ENCODE measurements at regions not wholly inside any gene's neighbourhood (a gene's known extent, or its start where the extent isn't known, plus 50 kb on each side); places are given as distances from the start of the nearest gene placed in this dataset.
A peak's percentile ranks its signal among the peaks of the same experiment; 100 is the strongest.
"Not testable (repeated sequence)": the region's sequence is repeated elsewhere in the genome, so short reads cannot be mapped to it uniquely, and the experiment has no call there.

GRCh38 chr14:71541973-71542690, 390.1 kb upstream of the RGS6 start:
- no peak for DNase-seq

GRCh38 chr14:71549421-71550050, 382.7 kb upstream of the RGS6 start:
- peak in 1 of 2 experiments; percentile 34 for DNase-seq

GRCh38 chr14:71550367-71550766, 381.9 kb upstream of the RGS6 start:
- no peak for DNase-seq

- DNase-seq: peak in 1 of 2 experiments; percentile 31
Measured at GRCh38 chr14:71551291-71551950, 380.8 kb upstream of the RGS6 start.

- DNase-seq: no peak
Measured at GRCh38 chr14:71552809-71553208, 379.4 kb upstream of the RGS6 start.

GRCh38 chr14:71553779-71554178, 378.4 kb upstream of the RGS6 start:
- DNase-seq: no peak

- DNase-seq: no peak
Measured at GRCh38 chr14:71554323-71554722, 377.9 kb upstream of the RGS6 start.

- no peak for DNase-seq
Measured at GRCh38 chr14:71554959-71555612, 377.1 kb upstream of the RGS6 start.

GRCh38 chr14:71555654-71556559, 376.3 kb upstream of the RGS6 start:
- DNase-seq: peak in 1 of 2 experiments; percentile 12

- DNase-seq: no peak
Measured at GRCh38 chr14:71556730-71557129, 375.5 kb upstream of the RGS6 start.

GRCh38 chr14:71557351-71557750, 374.9 kb upstream of the RGS6 start:
- DNase-seq: no peak

GRCh38 chr14:71558943-71559342, 373.3 kb upstream of the RGS6 start:
- not testable (repeated sequence) for DNase-seq

- no peak for DNase-seq
Measured at GRCh38 chr14:71560751-71561150, 371.5 kb upstream of the RGS6 start.

GRCh38 chr14:71563492-71564153, 368.6 kb upstream of the RGS6 start:
- no peak for DNase-seq

- no peak for DNase-seq
Measured at GRCh38 chr14:71566276-71566675, 366.0 kb upstream of the RGS6 start.

- not testable (repeated sequence) for DNase-seq
Measured at GRCh38 chr14:71567499-71568133, 364.6 kb upstream of the RGS6 start.

- DNase-seq: no peak
Measured at GRCh38 chr14:71574976-71575375, 357.3 kb upstream of the RGS6 start.

- no peak for DNase-seq
Measured at GRCh38 chr14:71576472-71576871, 355.8 kb upstream of the RGS6 start.

- DNase-seq: peak in 1 of 2 experiments; percentile 46
Measured at GRCh38 chr14:71579331-71579730, 352.9 kb upstream of the RGS6 start.

- DNase-seq: no peak
Measured at GRCh38 chr14:71582705-71583104, 349.5 kb upstream of the RGS6 start.

- no peak for DNase-seq
Measured at GRCh38 chr14:71583194-71583593, 349.0 kb upstream of the RGS6 start.
